Liver (tissue), 8 donors: ENCODE measurements at regions not wholly inside any gene's neighbourhood (a gene's known extent, or its start where the extent isn't known, plus 50 kb on each side); places are given as distances from the start of the nearest gene placed in this dataset.

Source experiments
- DNase-seq: peaks from one replicate; pipeline ENCODE4 v3.0.0-alpha.2; 2017; ENCODE audit warnings: low spot score
- H3K27ac ChIP-seq, 2 donors: one replicate each; pipeline ENCODE4 v1.7.0; 2013; ENCODE audit warnings: inconsistent platforms in 2 of 2, low read length in 2 of 2, control low read depth in 1 of 2, low read depth in 1 of 2, mild to moderate bottlenecking in 1 of 2
- H3K27me3 ChIP-seq, 4 donors: one replicate each; pipeline versions ENCODE4 v1.6.1 to v1.7.0; 2013; ENCODE audit warnings: low read length in 3 of 4, inconsistent platforms in 1 of 4, mild to moderate bottlenecking in 1 of 4, moderate library complexity in 1 of 4; ENCODE audit not compliant: control insufficient read depth in 4 of 4, insufficient read depth in 4 of 4
- H3K36me3 ChIP-seq, 4 donors: one replicate each; pipeline versions ENCODE4 v1.6.1 to v1.7.0; 2013; ENCODE audit warnings: low read length in 3 of 4, mild to moderate bottlenecking in 3 of 4, low read depth in 1 of 4, moderate library complexity in 1 of 4; ENCODE audit not compliant: control insufficient read depth in 4 of 4, insufficient read depth in 3 of 4
- H3K4me1 ChIP-seq, 4 donors: one replicate each; pipeline versions ENCODE4 v1.6.1 to v1.7.0; 2013; ENCODE audit warnings: low read length in 3 of 4, mild to moderate bottlenecking in 3 of 4, moderate library complexity in 1 of 4; ENCODE audit not compliant: control insufficient read depth in 4 of 4, insufficient read depth in 4 of 4
- H3K4me3 ChIP-seq, 3 donors: one replicate each; pipeline versions ENCODE4 v1.6.1 to v1.7.0; 2013; ENCODE audit warnings: low read length in 3 of 3, control low read depth in 1 of 3, low read depth in 1 of 3, mild to moderate bottlenecking in 1 of 3
- H3K9ac ChIP-seq, 2 donors: one replicate each; pipeline ENCODE4 v1.7.0; 2013; ENCODE audit warnings: low read length in 2 of 2, mild to moderate bottlenecking in 2 of 2, moderate library complexity in 2 of 2, control low read depth in 1 of 2, low read depth in 1 of 2
- H3K9me3 ChIP-seq, 4 donors: one replicate each; pipeline versions ENCODE4 v1.6.1 to v1.7.0; 2013; ENCODE audit warnings: low read length in 3 of 4; ENCODE audit not compliant: control insufficient read depth in 4 of 4
- FOXA2 ChIP-seq: IDR thresholded peaks from 2 replicates; pipeline ENCODE4 v1.6.1; 2016; ENCODE audit warnings: antibody characterized with exemption
- GABPA ChIP-seq, 2 donors: IDR thresholded peaks in 1 of 2; conservative IDR thresholded peaks in 1 of 2; 2 replicates each; pipeline ENCODE4 v1.6.1; 2016; ENCODE audit warnings: antibody characterized with exemption in 2 of 2, mild to moderate bottlenecking in 1 of 2, moderate library complexity in 1 of 2
- HNF4A ChIP-seq, 2 donors: conservative IDR thresholded peaks; 2 replicates each; pipeline ENCODE4 v1.6.1; 2016; ENCODE audit warnings: antibody characterized with exemption in 2 of 2, mild to moderate bottlenecking in 2 of 2
- JUND ChIP-seq, 2 donors: IDR thresholded peaks; 2 replicates each; pipeline ENCODE4 v1.6.1; 2016; ENCODE audit warnings: antibody characterized with exemption in 2 of 2
- NR2F2 ChIP-seq: IDR thresholded peaks from 2 replicates; pipeline ENCODE4 v1.6.1; 2016; ENCODE audit warnings: antibody characterized with exemption
- RAD21 ChIP-seq, 2 donors: IDR thresholded peaks; 2 replicates each; pipeline ENCODE4 v1.6.1; 2016; ENCODE audit warnings: antibody characterized with exemption in 2 of 2, mild to moderate bottlenecking in 2 of 2
- RXRA ChIP-seq, 2 donors: IDR thresholded peaks; 2 replicates each; pipeline ENCODE4 v1.6.1; 2017 to 2018; ENCODE audit warnings: antibody characterized with exemption in 2 of 2, mild to moderate bottlenecking in 1 of 2
- SP1 ChIP-seq: IDR thresholded peaks from 2 replicates; pipeline ENCODE4 v1.6.1; 2018; ENCODE audit warnings: antibody characterized with exemption, mild to moderate bottlenecking
- TAF1 ChIP-seq: conservative IDR thresholded peaks from 2 replicates; pipeline ENCODE4 v1.6.1; 2016; ENCODE audit warnings: antibody characterized with exemption, mild to moderate bottlenecking
- YY1 ChIP-seq: IDR thresholded peaks from 2 replicates; pipeline ENCODE4 v1.6.1; 2016; ENCODE audit warnings: antibody characterized with exemption, mild to moderate bottlenecking
- WGBS: extraction: QIAGEN DNeasy Blood & Tissue Kit; methylation state at CpG from one replicate; pipeline ENCODE4 v1.1.7; 2013; 5-methylcytosine and 5-hydroxymethylcytosine counted together
- TF ChIP-seq, protein P1 (sequence below): fragments of 150-350 bp; IDR thresholded peaks from 2 replicates; pipeline ENCODE4 v1.5.1; 2017; ENCODE audit warnings: improper control_type of control experiment, low read depth, low read length; ENCODE audit not compliant: missing input control
- TF ChIP-seq, protein P2 (sequence below): IDR thresholded peaks from 2 replicates; pipeline ENCODE4 v1.6.1; 2016; ENCODE audit warnings: antibody characterized with exemption
- TF ChIP-seq, protein P3 (sequence below): IDR thresholded peaks from 2 replicates; pipeline ENCODE4 v1.6.1; 2016; ENCODE audit warnings: antibody characterized with exemption, mild to moderate bottlenecking
- TF ChIP-seq, protein P4 (sequence below): IDR thresholded peaks from 2 replicates; pipeline ENCODE4 v1.6.1; 2016; ENCODE audit warnings: antibody characterized with exemption
- TF ChIP-seq, protein P5 (sequence below): IDR thresholded peaks from 2 replicates; pipeline ENCODE4 v1.6.1; 2016; ENCODE audit warnings: antibody characterized with exemption
- donor health status: healthy.
- donor health status: healthy.
- donor health status: healthy.
- donor health status: healthy.
- donor health status: healthy.

DNA sequence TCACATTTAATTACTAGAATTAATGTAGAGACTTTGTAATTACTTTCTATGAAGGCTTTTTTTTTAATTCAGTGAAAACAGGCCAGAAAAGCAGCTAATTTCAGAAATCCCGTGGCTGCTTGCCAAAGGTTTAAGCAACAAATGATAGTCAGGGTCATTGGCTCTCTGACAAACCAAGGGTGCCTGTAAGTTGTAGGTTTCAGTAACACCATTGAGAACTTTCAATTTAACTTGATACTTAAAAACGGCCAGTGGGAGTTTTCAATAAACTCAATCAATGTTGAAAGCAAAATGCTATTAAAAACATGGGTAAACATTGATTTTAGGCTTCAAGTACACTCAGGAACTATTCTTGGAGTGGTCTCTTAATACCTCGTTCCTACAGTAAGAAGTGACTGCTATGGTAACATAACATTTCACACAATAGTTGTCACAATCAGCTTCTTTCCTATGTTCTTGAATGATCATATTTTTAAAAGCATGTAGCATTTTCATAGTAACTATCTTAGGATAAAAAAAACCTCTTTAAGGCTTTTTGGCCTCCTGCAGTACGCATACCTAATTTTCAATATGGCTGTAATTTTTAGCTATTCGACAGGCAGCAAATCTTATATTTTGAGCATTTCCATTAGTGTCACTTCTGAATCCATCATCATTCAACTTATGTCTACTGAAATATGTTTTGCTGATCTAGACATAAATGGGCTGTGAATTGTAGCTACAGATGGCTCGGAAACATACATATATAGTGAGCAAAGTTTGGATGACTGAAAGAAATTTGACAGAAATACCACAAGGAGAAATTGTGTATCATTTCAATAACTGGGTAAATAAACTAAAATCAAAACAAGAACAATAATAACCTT, 592.1 kb upstream of the GBE1 start:
- Histone ChIP-seq H3K9ac (no peak overlapping the region), H3K4me1 (peaks cover 0 to 4% (median 0%) of the 10 kb centered on the region in 4 donors), H3K36me3 (no peaks in the 10 kb centered on the region), H3K27me3 (no peaks in the 10 kb centered on the region), H3K27ac (no peak overlapping the region), H3K9me3 (no peaks in the 10 kb centered on the region), H3K4me3 (no peak overlapping the region)
- WGBS: 63% methylated on average over 6 of the region's 6 CpGs
- DNase-seq: no peak
- TF ChIP-seq RXRA (IDR thresholded peaks at IDR 0.05) (peak; percentile 27 to 31), NR2F2 (peak; percentile 28), JUND (IDR thresholded peaks at IDR 0.05) (no peak), SP1 (no peak), TAF1 (no peak), RAD21 (IDR thresholded peaks at IDR 0.05) (peak in 1 of 2 donors; percentile 11)
- TF ChIP-seq, protein P1, sequence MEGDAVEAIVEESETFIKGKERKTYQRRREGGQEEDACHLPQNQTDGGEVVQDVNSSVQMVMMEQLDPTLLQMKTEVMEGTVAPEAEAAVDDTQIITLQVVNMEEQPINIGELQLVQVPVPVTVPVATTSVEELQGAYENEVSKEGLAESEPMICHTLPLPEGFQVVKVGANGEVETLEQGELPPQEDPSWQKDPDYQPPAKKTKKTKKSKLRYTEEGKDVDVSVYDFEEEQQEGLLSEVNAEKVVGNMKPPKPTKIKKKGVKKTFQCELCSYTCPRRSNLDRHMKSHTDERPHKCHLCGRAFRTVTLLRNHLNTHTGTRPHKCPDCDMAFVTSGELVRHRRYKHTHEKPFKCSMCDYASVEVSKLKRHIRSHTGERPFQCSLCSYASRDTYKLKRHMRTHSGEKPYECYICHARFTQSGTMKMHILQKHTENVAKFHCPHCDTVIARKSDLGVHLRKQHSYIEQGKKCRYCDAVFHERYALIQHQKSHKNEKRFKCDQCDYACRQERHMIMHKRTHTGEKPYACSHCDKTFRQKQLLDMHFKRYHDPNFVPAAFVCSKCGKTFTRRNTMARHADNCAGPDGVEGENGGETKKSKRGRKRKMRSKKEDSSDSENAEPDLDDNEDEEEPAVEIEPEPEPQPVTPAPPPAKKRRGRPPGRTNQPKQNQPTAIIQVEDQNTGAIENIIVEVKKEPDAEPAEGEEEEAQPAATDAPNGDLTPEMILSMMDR: no peak

DNA sequence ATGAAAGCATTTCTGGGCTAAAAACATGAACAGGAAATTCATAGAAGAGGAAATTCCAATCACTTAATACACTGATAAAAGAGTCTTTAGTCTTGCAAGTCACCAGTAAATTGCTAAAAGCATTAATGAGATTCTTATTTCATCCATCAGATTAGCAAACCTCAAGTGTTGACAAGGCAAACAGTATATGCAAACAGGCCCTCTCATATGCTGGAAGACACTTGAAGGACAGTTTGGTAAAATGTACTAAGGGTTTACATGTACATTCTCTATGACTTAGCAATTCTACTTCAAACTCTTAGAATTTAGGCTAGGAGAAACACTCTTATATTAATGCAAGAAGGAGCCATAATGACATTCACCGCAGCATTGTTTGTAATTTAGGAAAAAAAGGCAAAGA, 586.1 kb upstream of the GBE1 start:
- no peaks in the 10 kb centered on the region for H3K36me3 ChIP-seq
- H3K27me3 ChIP-seq: no peaks in the 10 kb centered on the region
- TF ChIP-seq, protein P2, sequence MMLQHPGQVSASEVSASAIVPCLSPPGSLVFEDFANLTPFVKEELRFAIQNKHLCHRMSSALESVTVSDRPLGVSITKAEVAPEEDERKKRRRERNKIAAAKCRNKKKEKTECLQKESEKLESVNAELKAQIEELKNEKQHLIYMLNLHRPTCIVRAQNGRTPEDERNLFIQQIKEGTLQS: no peak
- TF ChIP-seq GABPA (IDR thresholded peaks at IDR 0.05 in 1 of 2, conservative IDR thresholded peaks at IDR 0.05 in 1 of 2) (no peak), SP1 (no peak), RAD21 (IDR thresholded peaks at IDR 0.05) (no peak), FOXA2 (no peak), HNF4A (conservative IDR thresholded peaks at IDR 0.05) (no peak), YY1 (no peak), NR2F2 (no peak), RXRA (IDR thresholded peaks at IDR 0.05) (no peak)
- TF ChIP-seq, protein P3, sequence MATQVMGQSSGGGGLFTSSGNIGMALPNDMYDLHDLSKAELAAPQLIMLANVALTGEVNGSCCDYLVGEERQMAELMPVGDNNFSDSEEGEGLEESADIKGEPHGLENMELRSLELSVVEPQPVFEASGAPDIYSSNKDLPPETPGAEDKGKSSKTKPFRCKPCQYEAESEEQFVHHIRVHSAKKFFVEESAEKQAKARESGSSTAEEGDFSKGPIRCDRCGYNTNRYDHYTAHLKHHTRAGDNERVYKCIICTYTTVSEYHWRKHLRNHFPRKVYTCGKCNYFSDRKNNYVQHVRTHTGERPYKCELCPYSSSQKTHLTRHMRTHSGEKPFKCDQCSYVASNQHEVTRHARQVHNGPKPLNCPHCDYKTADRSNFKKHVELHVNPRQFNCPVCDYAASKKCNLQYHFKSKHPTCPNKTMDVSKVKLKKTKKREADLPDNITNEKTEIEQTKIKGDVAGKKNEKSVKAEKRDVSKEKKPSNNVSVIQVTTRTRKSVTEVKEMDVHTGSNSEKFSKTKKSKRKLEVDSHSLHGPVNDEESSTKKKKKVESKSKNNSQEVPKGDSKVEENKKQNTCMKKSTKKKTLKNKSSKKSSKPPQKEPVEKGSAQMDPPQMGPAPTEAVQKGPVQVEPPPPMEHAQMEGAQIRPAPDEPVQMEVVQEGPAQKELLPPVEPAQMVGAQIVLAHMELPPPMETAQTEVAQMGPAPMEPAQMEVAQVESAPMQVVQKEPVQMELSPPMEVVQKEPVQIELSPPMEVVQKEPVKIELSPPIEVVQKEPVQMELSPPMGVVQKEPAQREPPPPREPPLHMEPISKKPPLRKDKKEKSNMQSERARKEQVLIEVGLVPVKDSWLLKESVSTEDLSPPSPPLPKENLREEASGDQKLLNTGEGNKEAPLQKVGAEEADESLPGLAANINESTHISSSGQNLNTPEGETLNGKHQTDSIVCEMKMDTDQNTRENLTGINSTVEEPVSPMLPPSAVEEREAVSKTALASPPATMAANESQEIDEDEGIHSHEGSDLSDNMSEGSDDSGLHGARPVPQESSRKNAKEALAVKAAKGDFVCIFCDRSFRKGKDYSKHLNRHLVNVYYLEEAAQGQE: no peak
- TF ChIP-seq, protein P4, sequence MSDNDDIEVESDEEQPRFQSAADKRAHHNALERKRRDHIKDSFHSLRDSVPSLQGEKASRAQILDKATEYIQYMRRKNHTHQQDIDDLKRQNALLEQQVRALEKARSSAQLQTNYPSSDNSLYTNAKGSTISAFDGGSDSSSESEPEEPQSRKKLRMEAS: no peak
- TF ChIP-seq, protein P1: no peak
- TF ChIP-seq, protein P5, sequence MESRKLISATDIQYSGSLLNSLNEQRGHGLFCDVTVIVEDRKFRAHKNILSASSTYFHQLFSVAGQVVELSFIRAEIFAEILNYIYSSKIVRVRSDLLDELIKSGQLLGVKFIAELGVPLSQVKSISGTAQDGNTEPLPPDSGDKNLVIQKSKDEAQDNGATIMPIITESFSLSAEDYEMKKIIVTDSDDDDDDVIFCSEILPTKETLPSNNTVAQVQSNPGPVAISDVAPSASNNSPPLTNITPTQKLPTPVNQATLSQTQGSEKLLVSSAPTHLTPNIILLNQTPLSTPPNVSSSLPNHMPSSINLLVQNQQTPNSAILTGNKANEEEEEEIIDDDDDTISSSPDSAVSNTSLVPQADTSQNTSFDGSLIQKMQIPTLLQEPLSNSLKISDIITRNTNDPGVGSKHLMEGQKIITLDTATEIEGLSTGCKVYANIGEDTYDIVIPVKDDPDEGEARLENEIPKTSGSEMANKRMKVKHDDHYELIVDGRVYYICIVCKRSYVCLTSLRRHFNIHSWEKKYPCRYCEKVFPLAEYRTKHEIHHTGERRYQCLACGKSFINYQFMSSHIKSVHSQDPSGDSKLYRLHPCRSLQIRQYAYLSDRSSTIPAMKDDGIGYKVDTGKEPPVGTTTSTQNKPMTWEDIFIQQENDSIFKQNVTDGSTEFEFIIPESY: no peak
- H3K27ac ChIP-seq: no peak overlapping the region
- H3K4me1 ChIP-seq: no peaks in the 10 kb centered on the region
- no peak for DNase-seq
- H3K9me3 ChIP-seq: no peaks in the 10 kb centered on the region
- H3K9ac ChIP-seq: no peak overlapping the region
- WGBS: 90% methylated on average over 1 of the region's 1 CpG
- H3K4me3 ChIP-seq: no peak overlapping the region
